NCI-H460 (cell line): ENCODE measurements at regions not wholly inside any gene's neighbourhood (a gene's known extent, or its start where the extent isn't known, plus 50 kb on each side); places are given as distances from the start of the nearest gene placed in this dataset.

ENCODE experiments used
- DNase-seq: peaks from one replicate; pipeline ENCODE4 v3.0.0-alpha.2; 2016; ENCODE audit warnings: low read depth; ENCODE audit errors: extremely low read depth

DNA sequence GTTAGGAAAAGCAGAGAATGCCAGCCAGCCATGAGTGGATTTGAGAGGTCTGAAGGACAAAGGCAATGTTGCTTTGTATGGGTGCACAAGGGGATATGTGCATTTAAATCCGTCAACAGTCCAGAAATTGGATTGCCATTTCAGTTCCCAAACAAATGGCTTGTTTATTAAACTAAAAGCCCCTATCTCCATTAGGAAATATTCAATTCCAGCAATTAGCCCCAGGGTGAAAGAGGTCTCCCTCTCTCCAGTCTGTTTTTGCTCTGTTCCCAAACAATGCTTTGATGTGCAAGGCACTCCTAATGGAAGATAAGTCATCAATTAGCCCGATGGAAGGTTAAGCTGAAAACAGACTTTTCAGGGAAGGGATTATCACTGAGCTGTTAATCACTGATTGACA is 101.3 kb downstream of the C9orf152 start:
- DNase-seq: no peak

DNA sequence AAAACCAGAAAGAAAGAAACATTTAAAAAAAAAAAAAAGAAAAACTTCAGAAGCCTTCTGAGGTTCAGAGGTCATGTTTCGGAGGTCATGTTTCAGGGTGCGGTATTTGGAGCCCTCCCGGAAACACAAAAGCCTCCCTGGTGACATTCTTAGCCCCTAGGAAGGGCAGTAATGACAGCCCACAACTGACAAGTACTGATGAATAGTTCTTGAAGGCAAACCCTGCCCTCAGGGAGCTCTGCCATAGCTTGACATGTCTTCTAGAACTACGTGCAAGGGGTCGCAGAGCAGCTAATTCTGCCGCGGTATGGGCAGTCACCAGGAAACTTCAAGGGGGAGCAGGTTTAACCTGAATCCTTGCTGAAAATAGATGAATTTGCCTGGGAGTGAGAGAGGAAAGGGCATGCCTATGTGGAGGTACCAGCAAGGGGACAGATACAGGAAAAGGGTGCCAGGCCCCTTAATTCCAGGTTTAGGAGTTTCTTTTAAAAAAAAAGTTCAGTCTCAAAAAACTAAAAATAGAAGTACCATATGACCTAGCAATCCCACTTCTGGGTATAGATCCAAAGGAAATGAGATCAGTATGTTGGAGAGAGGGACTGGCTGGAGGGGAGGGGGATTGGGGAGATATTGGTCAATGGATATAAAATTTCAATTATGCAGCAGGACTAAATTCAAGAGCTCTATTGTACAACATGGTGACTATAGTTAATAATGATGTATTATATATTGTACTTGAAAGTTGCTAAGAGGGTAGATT is 98.4 kb downstream of the C9orf152 start:
- no peak for DNase-seq

DNA sequence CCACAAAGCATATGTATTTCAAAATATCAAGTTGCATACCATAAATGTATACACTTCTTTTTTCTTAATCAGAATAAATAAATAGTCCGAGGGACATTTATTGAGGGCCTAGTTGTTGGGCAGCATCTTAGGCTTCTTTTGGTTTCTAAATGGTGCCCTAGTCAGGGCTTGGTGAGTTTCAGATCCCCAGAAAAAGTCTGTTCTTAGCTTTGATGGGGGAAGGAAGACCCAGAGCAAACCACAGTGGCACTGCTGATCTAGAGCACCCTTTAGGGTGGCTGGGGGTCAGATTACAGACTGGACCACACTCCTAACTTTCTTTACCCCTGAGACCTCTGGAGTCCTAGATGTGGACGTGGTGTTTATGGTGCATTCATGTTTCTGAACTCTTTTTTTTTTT is 97.8 kb downstream of the C9orf152 start:
- no peak for DNase-seq

DNA sequence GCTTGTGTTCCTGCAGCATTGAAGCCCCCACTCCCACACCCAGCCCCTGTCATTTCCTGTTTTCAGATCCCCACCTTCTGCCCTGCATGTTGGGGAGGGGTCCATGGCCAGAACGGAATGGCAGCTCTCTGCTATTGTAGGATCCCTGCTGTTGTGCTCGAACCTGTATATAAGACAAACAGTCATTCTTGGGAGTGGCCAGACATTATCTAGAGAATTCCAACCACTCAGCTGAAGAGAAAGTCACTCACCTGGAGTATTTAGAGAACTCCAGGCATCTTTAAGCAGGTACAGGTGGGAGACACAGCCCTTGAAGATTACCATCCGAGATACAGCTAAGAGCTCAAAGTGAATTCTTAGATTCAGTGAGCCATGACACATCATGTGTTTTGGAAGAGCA is 96.1 kb downstream of the C9orf152 start:
- DNase-seq: no peak

GRCh38 chr9:110112792-110113191 is 95.2 kb downstream of the C9orf152 start:
- DNase-seq: no peak

GRCh38 chr9:110114086-110114858 is 93.7 kb downstream of the C9orf152 start:
- DNase-seq: no peak

DNA sequence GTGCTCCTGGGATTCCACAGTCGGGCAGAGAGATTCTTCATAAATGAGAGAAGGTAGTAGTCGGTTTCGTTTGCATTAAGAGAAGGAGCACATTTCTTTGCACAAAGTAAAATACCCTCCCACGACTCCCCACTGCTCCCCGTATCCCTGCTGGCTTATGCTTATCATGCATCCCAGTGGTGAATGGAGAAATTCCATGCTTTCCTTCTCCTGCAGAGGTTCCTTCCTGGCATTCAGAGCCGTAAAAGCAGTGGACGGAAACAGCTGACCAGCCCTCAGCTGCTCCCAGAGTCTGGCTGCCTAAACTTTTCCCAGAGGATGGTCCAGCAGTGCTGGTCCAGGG is 93.1 kb downstream of the C9orf152 start:
- DNase-seq: no peak

DNA sequence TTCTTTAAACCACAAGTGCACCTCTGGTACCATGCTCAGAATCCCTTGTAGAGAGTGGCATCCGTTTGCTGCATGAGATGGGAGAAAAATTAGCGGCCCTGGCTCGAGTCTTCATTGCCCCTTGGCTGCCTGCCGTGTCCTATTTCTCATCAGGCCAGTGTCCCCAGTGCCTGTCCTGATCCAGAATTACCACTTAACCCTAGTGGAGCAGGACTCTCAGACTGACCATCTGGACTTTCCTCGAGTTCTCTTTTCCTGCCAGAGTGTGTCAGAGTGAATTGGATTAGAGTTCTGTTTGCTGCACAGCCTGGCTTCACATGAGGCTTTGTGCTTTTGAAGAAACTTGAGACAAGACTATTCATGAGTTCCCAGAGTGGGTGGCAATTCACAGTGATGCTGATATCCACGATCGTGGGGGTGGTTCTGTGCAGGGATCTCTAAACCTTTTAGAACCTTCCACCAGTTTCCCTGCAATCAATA is 92.6 kb downstream of the C9orf152 start:
- no peak for DNase-seq

DNA sequence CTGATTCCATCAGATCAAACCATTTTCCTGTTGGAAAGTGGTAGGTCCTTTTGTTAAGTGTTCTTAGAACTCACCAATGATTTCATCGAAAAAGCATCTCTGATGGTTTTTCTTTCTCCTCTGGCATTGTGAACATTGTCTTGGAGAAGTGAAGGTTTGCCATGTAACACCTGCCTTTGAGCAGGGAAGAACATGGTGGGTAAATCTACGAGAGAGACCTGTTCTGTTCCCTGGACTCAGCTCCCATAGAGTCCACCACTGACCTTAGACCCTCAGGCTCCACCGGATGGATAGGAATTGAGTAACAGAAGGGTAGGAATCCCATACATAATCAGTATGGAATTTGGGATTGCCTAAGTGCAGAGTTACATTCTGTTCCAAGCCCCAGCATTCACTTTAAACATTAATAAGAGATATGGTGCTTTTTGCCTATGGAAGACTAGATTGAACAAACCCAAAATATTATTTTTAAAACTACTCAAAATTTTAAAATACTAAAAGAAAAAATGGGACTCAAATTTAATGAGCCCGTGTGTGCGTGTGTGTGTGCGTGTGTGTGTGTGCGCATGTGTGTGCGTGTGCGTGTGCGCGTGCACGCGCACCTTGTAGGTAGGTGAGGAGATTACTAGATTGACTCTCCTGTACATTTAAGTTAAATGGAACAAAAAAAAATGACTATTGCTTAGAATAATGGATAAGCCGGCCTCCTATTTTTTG is 92.0 kb downstream of the C9orf152 start:
- peak; percentile 24 for DNase-seq

GRCh38 chr9:110116543-110116885 is 91.4 kb downstream of the C9orf152 start:
- peak; percentile 57 for DNase-seq

GRCh38 chr9:110121170-110121569 is 86.8 kb downstream of the C9orf152 start:
- no peak for DNase-seq

DNA sequence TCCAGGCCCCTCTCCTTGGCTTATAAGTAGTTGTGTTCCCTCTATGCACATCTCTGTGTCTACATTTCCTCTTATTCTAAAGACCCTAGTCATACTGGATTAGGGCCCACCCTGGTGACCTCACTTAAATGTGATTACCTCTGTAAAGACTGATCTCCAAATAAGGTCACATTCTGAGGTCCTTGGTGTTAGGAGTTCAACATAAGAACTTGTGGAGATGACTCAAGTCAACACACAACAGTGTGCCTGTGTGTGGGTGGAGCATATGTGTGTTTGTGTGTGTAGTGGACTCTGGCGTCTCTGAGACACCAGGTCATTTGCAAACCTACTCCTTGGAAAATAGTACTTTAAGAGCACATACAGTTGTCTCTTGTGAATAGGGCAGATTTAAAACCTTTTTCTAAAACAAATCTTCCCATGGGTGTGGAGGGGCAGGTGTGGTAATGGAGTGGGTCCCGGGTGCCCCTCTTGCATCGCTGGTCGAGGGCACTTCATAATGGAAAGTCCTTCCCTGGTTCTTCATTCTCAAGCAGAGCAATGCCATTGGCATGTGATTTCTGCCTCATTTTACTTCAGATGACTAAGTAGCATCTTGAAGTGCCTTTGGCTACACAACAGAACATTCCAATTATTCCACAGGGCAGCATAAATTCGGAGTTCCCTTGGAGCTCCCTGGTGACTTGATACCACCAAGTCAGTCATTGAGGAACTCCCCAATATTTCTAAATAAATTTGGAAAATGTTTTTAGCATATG is 84.4 kb downstream of the C9orf152 start:
- no peak for DNase-seq

GRCh38 chr9:110124439-110124838 is 83.5 kb downstream of the C9orf152 start:
- DNase-seq: no peak

DNA sequence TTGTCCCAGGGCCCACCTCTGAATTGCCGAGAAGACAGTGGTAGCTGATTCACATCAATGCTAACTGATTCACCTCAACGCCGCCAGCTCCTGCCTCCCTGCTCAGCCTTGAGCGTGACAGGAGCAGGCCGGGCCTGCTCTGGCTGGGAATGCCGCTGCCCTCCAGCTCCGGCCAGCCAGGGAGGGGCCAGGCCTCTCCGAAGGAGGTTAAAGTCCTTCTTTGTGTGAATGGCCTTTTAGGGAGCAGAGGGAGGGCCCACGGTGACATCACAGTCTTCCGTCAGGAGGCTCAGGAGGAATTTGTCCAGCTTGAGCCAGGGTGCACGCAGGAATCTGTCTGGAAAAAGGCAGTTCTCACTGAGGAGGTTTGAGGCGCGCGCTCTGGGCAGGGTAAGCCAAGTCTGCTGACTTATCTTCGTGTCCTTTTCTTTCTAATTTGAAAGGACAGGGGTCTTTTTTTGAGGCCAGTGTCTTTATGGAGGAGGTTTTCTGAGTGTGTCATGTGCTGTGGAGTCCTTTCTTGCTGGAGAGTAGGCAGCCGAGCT is 82.7 kb downstream of the C9orf152 start:
- DNase-seq: peak; percentile 33

DNA sequence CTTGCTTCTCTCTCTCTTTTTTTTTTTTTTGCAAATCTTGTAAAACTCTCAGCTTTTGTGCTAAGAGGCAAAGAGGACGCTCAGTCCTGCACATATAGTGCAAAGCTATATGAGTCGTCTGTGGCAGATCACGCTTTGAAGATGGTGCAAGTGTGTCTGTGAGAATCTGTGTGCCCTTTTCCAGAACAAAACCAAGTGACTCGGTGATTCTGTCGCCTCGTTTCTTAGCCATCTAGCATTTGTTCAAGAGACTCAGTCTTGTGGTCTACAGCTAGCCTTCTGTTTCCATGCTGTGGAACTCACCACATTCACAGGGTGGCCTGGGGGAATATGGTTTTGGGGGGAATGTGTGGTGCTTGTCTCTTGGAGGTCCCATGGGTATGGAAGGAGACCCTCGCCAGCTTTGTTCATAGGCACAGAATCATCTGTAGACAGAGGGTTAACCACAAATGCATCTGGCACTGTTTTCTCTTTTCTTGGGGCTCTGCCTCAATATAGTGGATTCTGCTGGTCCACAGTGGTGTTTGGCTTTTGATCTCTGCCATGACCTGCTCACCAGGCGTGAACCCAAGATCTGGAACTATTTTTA is 82.1 kb downstream of the C9orf152 start:
- DNase-seq: no peak

DNA sequence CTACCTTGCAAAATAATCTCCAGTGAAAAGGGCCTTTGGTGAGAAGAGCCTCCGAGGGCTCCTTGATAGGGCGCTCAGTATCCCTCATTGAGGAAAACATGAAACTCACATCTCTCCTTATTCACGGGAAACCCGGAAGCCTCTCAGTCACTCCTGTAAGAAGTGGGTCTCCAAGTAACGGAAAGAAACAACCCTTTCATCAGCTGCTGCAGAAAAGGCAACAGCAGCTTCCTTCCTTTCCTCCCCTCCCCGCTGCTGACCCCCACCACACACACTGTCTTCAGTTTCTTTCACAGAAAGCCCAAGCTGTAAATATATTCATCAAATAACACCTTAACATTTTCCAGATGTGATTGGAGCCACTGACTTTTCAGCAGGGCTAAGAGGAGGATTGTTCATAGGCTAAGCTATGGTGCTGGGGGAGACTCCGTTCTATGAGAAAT is 81.4 kb downstream of the C9orf152 start:
- no peak for DNase-seq

DNA sequence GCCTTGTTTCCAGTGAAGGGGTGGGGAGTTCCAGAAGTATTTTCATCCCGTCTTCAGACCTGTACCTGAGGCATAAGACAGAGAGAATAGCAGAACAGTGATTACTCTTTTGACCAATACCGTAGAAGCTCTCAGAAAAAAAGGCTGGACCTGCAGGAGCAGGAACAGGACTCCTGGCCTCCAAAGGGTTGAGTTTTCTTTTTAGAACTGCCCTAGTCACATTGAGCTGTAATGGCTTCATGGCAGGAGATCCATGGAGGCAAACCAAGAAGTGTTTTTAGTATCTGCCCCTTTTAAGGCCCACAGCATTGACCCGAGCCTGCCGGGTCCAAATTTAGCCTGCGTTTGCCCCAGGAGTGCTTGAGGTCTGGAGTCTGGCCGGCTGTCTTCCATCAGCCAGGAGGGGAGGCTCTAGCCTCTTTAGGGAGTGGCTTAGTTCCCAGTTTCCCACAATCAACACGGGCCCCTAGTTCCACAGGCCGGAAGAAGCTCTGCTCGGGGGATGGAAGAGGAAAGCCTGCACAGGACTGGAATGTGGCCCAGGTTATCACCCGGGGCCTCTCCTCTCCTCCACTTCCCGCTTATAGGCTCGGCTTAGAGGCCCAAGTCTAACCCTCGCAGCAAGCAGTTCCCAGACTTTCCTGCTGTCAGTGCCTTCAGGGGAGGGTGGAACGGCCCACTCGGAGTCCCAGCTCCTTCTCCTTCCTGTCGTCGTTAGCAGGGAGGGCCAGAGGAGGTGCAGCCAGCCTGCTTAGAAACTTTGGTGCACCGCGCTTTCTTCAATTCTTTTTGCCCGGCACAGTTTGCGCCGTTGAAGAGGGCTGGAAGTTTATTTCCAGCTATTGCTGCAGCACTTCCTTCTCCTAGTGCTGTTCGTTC is 80.7 kb downstream of the C9orf152 start:
- DNase-seq: no peak

- DNase-seq: no peak
These were observed 79.2 kb downstream of the C9orf152 start for GRCh38 chr9:110128664-110129329.

GRCh38 chr9:110129425-110129824 is 78.5 kb downstream of the C9orf152 start:
- no peak for DNase-seq
